ENCODE measurements at regions not wholly inside any gene's neighbourhood (a gene's known extent, or its start where the extent isn't known, plus 50 kb on each side); places are given as distances from the start of the nearest gene placed in this dataset.

GRCh38 chr4:3630598-3631543 is 98.6 kb upstream of the LRPAP1 start:
- ChIA-PET POLR2A (no interaction called here), CTCF (ENCODE audit: low intra/inter-chr PET ratio, low total read pairs) (no interaction called here)
- no peaks in the 10 kb centered on the region for H3K79me2 ChIP-seq (ENCODE audit: insufficient read depth, low read length)
- H3K27me3 ChIP-seq (ENCODE audit: control insufficient read depth in 1 of 2, insufficient read depth in 2 of 2, low read length in 2 of 2) = peaks cover 3 to 24% of the 10 kb centered on the region in 2 experiments; a peak in 3 of 5 replicates
- TF ChIP-seq PAXIP1 (CRISPR knock-in tag; conservative IDR thresholded peaks at IDR 0.05) = no peak
- TF ChIP-seq ZNF629 (CRISPR knock-in tag; conservative IDR thresholded peaks at IDR 0.05) = 0 out of 2 replicates have a peak, but pooled peaks have one; percentile 15
- ATAC-seq (no peak; the same call in 2 of the 3 replicates), FAIRE-seq (no peak), DNase-seq (ENCODE audit: low spot score) (no peak)
- WGBS (ENCODE audit: low lambda C conversion rate) = 32% methylated on average over 8 of the region's 28 CpGs
- H3K4me3 ChIP-seq (replicated peaks in 1 of 3; ENCODE audit: insufficient read depth in 1 of 3, low read depth in 2 of 3, low read length in 3 of 3) = no peak overlapping the region
- H2AFZ ChIP-seq (ENCODE audit: low read length) = no peak overlapping the region
- intact Hi-C loops (cut with micrococcal nuclease; ENCODE audit: unreplicated experiment) (no loop called here), in situ Hi-C loops (cut with HindIII; ENCODE audit: extremely low pct_ligation_motif_present, low pct_unique_long_range_greater_than_20kb) (no loop called here)
- H3K9me3 ChIP-seq (ENCODE audit: low read length) = no peaks in the 10 kb centered on the region
- H3K4me2 ChIP-seq (ENCODE audit: low read depth, low read length) = no peak overlapping the region
- H3K4me1 ChIP-seq (ENCODE audit: insufficient read depth, low read length) = no peaks in the 10 kb centered on the region
- no peak overlapping the region for H3K27ac ChIP-seq (ENCODE audit: extremely low read length, insufficient read depth, low read length)
- no peak overlapping the region for H3K9ac ChIP-seq (ENCODE audit: insufficient read depth, low read depth, low read length)
- no TSS peak for BruUV-seq (replicated peaks)
- no peaks in the 10 kb centered on the region for H4K20me1 ChIP-seq (ENCODE audit: insufficient read depth, low read length)
- H3K36me3 ChIP-seq (replicated peaks in 1 of 2; ENCODE audit: control insufficient read depth in 1 of 2, insufficient read depth in 2 of 2, low read length in 2 of 2) = no peaks in the 10 kb centered on the region

GRCh38 chr4:3630136-3630597 is 97.9 kb upstream of the LRPAP1 start:
- 45% methylated on average over 11 of the region's 11 CpGs for WGBS (ENCODE audit: low lambda C conversion rate)
- Histone ChIP-seq H3K79me2 (ENCODE audit: insufficient read depth, low read length) (no peaks in the 10 kb centered on the region), H3K4me3 (replicated peaks in 1 of 3; ENCODE audit: insufficient read depth in 1 of 3, low read depth in 2 of 3, low read length in 3 of 3) (no peak overlapping the region), H3K27ac (ENCODE audit: extremely low read length, insufficient read depth, low read length) (no peak overlapping the region), H3K9ac (ENCODE audit: insufficient read depth, low read depth, low read length) (no peak overlapping the region), H3K36me3 (replicated peaks in 1 of 2; ENCODE audit: control insufficient read depth in 1 of 2, insufficient read depth in 2 of 2, low read length in 2 of 2) (no peaks in the 10 kb centered on the region), H3K27me3 (ENCODE audit: control insufficient read depth in 1 of 2, insufficient read depth in 2 of 2, low read length in 2 of 2) (peaks cover 3 to 27% of the 10 kb centered on the region in 2 experiments; a peak in 3 of 5 replicates), H3K4me2 (ENCODE audit: low read depth, low read length) (no peak overlapping the region), H4K20me1 (ENCODE audit: insufficient read depth, low read length) (no peaks in the 10 kb centered on the region), H3K4me1 (ENCODE audit: insufficient read depth, low read length) (no peaks in the 10 kb centered on the region), H3K9me3 (ENCODE audit: low read length) (no peaks in the 10 kb centered on the region), H2AFZ (ENCODE audit: low read length) (no peak overlapping the region)
- BruUV-seq (replicated peaks) = no TSS peak
- POLR2A ChIA-PET = no interaction called here
- in situ Hi-C loops (cut with HindIII; ENCODE audit: extremely low pct_ligation_motif_present, low pct_unique_long_range_greater_than_20kb) (no loop called here), intact Hi-C loops (cut with micrococcal nuclease; ENCODE audit: unreplicated experiment) (no loop called here)
- CTCF ChIA-PET (ENCODE audit: low intra/inter-chr PET ratio, low total read pairs) = no interaction called here
- DNase-seq (ENCODE audit: low spot score) (no peak), FAIRE-seq (no peak), ATAC-seq (no peak)
- TF ChIP-seq TBX2 (CRISPR knock-in tag; IDR thresholded peaks at IDR 0.05; ENCODE audit: borderline replicate concordance) (no peak), RFXANK (CRISPR knock-in tag; IDR thresholded peaks at IDR 0.05) (no peak), JUN (CRISPR knock-in tag; IDR thresholded peaks at IDR 0.05) (no peak), ZNF136 (CRISPR knock-in tag; IDR thresholded peaks at IDR 0.05; ENCODE audit: low read depth) (no peak), ZSCAN20 (CRISPR knock-in tag; IDR thresholded peaks at IDR 0.05; ENCODE audit: borderline replicate concordance) (no peak), ZNF790 (CRISPR knock-in tag; IDR thresholded peaks at IDR 0.05; ENCODE audit: borderline replicate concordance) (no peak), ZBTB1 (CRISPR knock-in tag; IDR thresholded peaks at IDR 0.05; ENCODE audit: borderline replicate concordance) (no peak)
